GM18511 (cell line): ENCODE measurements at regions not wholly inside any gene's neighbourhood (a gene's known extent, or its start where the extent isn't known, plus 50 kb on each side); places are given as distances from the start of the nearest gene placed in this dataset.

ENCODE experiments used
- ATAC-seq: cut with Tn5 transposase; IDR thresholded peaks from one replicate; pipeline ENCODE4 v1.9.1; 2021; ENCODE audit warnings: mild to moderate bottlenecking, moderate library complexity; ENCODE audit not compliant: unreplicated experiment

GRCh38 chr3:34277110-34277509 lies 478.7 kb downstream of the PDCD6IP start:
- no peak for ATAC-seq

DNA sequence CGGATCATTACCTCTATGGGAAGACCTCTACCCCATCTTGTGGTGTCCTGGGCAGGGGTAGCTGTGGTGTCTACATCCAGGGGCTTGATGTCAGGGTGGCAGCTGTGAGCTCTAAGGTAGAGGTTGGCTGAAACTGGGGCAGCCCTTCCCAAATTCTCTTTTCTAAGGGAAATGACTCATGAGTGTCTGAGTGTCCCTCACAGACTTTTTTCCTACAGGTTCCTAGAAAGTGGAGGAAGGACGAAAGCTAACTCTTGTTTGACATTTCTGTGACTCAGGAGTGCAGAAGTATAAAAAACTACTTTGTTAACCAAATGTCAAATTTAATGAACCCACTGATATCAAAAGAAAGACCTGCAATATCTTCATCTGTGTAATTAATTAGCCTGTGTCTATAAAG lies 481.5 kb downstream of the PDCD6IP start:
- no peak for ATAC-seq

DNA sequence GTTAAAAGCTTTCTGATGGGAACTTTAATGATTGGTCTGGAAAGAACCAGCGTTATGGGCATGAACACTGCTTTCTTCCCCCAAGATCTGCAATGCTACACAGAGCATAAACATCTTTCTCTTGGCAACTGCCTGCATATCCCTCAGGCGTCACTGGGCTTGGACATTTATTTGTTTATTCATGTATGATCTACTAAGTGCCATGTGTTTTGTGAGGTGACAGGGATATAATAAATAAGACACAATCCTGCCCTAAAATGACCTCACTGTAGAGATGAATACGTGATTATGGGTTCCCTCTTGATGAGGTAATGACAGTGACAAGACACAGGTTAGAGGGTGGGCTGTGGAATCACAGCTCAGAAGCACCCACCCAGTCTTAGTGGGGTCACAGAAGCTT lies 485.3 kb downstream of the PDCD6IP start:
- no peak for ATAC-seq

DNA sequence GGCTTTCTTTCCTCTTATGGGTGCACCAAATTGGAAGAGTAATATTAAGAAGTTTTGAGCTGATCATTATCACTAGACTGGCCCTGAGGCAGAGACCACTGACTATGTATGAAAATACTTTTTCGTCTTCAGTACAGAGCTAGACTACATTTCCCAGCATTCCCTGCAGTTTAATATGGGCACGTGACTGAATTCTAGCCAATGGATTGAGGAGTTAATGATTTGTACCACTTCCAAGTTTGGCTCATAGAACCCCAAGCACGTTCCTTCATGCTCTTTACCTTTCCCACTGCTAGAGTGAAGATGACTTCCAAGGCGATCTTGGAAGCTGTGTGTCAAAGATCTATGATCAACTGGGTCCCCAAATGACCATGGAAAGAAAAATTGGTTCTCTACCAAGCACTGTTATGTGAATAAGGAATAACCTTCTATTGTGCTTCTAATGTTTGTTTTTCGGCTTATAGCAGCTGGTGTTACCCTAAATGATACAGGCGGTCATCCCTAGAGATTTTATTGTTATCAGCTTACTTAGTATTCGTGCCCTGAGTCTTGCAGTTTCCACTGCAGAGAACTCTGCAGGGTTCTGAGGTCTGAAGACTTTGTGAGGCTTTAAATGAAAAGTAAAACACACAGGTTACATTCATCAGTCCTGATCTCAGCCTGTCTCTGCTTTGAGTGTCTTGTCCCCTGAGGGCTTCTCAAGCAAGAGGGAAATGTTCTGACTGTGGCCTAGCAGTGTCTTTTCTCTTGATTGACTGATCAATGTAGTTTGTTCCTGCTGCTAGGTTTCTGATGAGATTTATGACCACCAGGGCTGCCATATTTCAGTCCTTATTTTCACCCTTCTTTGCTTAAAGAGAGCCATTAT lies 486.8 kb downstream of the PDCD6IP start:
- no peak for ATAC-seq

DNA sequence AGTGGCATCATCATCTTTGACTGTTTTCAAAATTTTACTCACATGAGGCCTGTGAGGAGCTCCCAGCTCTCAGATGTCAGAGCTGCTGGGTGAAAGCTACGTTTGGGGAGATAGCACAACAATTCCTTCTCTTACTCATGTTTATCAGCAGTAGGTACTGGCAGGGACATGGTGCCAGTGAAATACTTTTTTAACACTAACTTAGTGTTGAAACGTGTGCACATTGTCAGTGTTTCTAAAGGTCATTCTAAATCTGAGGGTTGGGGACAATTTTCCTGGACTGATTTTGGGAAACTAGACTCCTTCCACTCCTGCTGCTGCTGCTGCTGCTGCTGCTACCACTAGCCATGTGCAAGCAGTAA lies 487.4 kb downstream of the PDCD6IP start:
- no peak for ATAC-seq

- no peak for ATAC-seq
Observed at GRCh38 chr3:34292605-34293300, 494.3 kb downstream of the PDCD6IP start.

GRCh38 chr3:34294240-34294639 lies 495.8 kb downstream of the PDCD6IP start:
- no peak for ATAC-seq

- ATAC-seq, result no peak
Observed at GRCh38 chr3:34296796-34297195, 498.4 kb downstream of the PDCD6IP start.

GRCh38 chr3:34298653-34299052 lies 500.2 kb downstream of the PDCD6IP start:
- no peak for ATAC-seq

- ATAC-seq, result no peak
Observed at GRCh38 chr3:34300621-34301020, 502.2 kb downstream of the PDCD6IP start.

DNA sequence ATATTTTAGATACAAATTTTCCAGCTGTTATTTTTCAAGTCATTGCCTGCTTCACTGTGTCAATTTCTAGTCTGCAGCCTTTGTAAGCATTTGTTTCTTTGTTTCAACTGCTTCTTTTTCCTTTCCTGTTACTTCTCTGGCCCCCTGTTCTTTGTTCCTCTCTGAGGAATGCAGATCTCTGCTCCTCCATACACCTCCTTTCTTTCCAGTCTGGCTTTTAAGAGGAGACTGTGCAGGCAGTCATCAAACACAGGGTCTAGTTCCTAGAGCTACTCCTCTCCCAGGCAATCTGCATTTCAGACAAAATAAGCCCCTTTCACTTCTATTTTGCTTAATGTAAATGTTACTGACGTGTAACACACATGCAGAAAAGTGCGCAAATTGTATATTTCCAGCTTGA lies 502.9 kb downstream of the PDCD6IP start:
- ATAC-seq, result no peak

- no peak for ATAC-seq
Observed at GRCh38 chr3:34305266-34305665, 506.8 kb downstream of the PDCD6IP start.

DNA sequence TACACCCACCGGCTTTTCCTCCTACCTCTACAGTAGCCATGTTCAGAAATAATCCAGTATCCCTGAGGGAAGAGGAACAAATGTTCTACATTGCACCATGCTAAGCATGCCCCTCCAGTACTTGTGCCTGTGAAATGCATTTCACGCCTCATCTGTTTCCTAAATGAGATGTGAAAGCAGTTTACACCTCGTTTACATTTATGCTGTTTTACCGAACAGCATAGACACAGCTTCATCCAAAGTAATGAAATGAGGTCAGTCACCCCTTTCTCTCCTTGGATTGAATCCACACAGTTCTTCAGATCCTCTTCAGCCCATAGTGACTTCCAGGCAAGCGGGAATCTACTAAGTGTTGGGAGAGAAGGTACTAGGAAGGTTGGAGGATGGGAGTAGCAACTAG lies 514.3 kb downstream of the PDCD6IP start:
- peak; percentile 77 for ATAC-seq

DNA sequence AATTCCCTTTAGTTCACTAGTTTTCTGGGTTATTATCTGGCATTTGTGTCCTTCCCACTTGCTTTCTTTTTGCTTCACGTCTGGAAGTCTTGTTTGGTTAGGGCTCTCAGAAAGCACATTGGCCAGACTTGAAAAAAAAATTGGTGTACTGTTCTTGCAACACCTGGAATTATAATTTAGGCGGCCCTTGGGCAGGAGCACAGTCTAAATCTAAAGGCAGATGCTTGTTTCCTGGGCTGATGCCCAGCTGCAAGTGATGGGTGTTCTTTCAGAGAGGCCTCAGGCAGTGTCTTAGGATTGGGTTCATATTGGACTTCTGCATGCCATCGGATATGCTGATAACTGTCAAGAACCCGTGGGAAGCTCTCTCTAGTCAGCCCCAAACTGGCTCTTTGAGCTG lies 521.5 kb downstream of the PDCD6IP start:
- no peak for ATAC-seq

- ATAC-seq, result peak; percentile 93
Observed at GRCh38 chr3:34323517-34323916, 525.1 kb downstream of the PDCD6IP start.

GRCh38 chr3:34346656-34347055 lies 548.2 kb downstream of the PDCD6IP start:
- ATAC-seq, result no peak

DNA sequence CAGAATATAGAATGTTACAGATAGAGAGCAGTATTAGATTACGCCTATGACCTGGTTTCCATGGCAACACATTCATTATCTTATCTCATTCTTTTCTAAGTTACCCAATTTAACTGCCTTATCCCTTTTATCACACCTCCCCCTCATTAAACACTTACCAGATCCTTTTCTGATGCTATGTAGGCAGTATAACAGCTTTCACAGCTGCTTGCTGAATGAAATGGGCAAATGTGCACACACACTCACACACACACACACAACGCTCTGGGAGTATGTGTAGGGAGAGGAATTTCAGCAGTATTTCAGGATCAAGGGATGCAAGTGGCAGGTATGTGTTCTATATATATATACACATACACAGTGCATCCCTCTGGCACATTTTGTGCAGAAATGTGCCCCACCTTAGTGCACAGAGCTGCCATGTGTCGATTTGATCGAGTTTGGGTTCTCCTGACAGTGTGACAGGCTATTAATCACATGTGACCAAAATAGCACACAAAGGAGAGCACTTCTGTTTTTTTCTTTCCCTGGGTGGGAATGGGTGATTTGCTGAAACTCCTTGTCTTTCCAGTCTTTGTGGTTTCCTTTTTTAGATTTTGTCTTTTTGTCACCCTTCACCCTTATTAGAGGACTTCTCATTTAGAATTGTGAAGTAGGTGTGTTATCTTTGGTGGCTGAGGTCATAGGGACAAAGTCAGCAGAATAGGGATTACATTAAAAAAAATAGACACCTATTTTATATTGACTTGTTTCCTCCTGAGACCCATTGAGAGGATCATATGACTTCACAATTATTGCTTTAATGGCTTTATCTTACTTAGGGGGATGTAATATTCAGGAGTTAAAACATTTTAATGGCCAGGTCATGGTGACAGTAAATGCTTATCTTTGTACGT lies 553.7 kb downstream of the PDCD6IP start:
- no peak for ATAC-seq

GRCh38 chr3:34352778-34353331 lies 554.4 kb downstream of the PDCD6IP start:
- no peak for ATAC-seq

- ATAC-seq, result no peak
Observed at GRCh38 chr3:34357461-34357860, 559.0 kb downstream of the PDCD6IP start.

- no peak for ATAC-seq
Observed at GRCh38 chr3:34359064-34359463, 560.6 kb downstream of the PDCD6IP start.

GRCh38 chr3:34360713-34361112 lies 562.3 kb downstream of the PDCD6IP start:
- no peak for ATAC-seq
